Hepatic stellate cell (primary cell): ENCODE measurements at regions not wholly inside any gene's neighbourhood (a gene's known extent, or its start where the extent isn't known, plus 50 kb on each side); places are given as distances from the start of the nearest gene placed in this dataset.

Source experiments
- DNase-seq: peaks from one replicate; pipeline ENCODE4 v3.0.0; 2011; ENCODE audit warnings: low spot score

- no peak for DNase-seq
Measured at GRCh38 chr1:34701326-34702060, 53.4 kb upstream of the GJB5 start.
